Hepatocyte (in vitro differentiated cells): ENCODE measurements at regions not wholly inside any gene's neighbourhood (a gene's known extent, or its start where the extent isn't known, plus 50 kb on each side); places are given as distances from the start of the nearest gene placed in this dataset.

Experiments used
- DNase-seq: peaks from one replicate; pipeline ENCODE4 v3.0.0-alpha.2; 2016; ENCODE audit warnings: low spot score
- H2AFZ ChIP-seq: fragments of 200-600 bp; sonication (generic); 2 replicates; pipeline ENCODE4 v1.6.0; 2016; ENCODE audit warnings: antibody characterized with exemption, mild to moderate bottlenecking
- H3K27ac ChIP-seq: fragments of 200-600 bp; sonication (generic); 2 replicates; pipeline ENCODE4 v1.5.1; 2016; ENCODE audit warnings: mild to moderate bottlenecking
- H3K27me3 ChIP-seq: fragments of 200-600 bp; sonication (generic); 2 replicates; pipeline ENCODE4 v1.6.1; 2016
- H3K36me3 ChIP-seq: fragments of 200-600 bp; sonication (generic); replicated peaks from 2 replicates; pipeline ENCODE4 v1.5.1; 2016; ENCODE audit warnings: low read depth; ENCODE audit not compliant: insufficient read depth
- H3K4me1 ChIP-seq: fragments of 200-600 bp; sonication (generic); 2 replicates; pipeline ENCODE4 v1.5.1; 2016; ENCODE audit warnings: mild to moderate bottlenecking, moderate library complexity; ENCODE audit not compliant: insufficient read depth
- H3K4me2 ChIP-seq: fragments of 200-600 bp; sonication (generic); 2 replicates; pipeline ENCODE4 v1.6.0; 2016
- H3K4me3 ChIP-seq: fragments of 200-600 bp; sonication (generic); 2 replicates; pipeline ENCODE4 v1.5.1; 2016; ENCODE audit warnings: mild to moderate bottlenecking
- H3K79me2 ChIP-seq: fragments of 200-600 bp; sonication (generic); 2 replicates; pipeline ENCODE4 v1.6.0; 2017; ENCODE audit warnings: mild to moderate bottlenecking
- H3K9me2 ChIP-seq: fragments of 200-600 bp; sonication (generic); replicated peaks from 2 replicates; pipeline ENCODE4 v1.6.0; 2017; ENCODE audit warnings: mild to moderate bottlenecking; ENCODE audit not compliant: insufficient read depth
- H3K9me3 ChIP-seq: fragments of 200-600 bp; sonication (generic); 2 replicates; pipeline ENCODE4 v1.5.1; 2016; ENCODE audit warnings: low read depth, mild to moderate bottlenecking
- H4K20me1 ChIP-seq: fragments of 200-600 bp; sonication (generic); 2 replicates; pipeline ENCODE4 v1.6.0; 2016; ENCODE audit warnings: mild to moderate bottlenecking; ENCODE audit not compliant: insufficient read depth, poor library complexity, severe bottlenecking
- CTCF ChIP-seq: fragments of 200-600 bp; sonication (generic); IDR thresholded peaks from 2 replicates; pipeline ENCODE4 v1.5.1; 2016; ENCODE audit warnings: antibody characterized with exemption, mild to moderate bottlenecking; ENCODE audit not compliant: poor library complexity
- EZH2 ChIP-seq: fragments of 200-600 bp; sonication (generic); IDR thresholded peaks from 2 replicates; pipeline ENCODE4 v1.6.1; 2016; ENCODE audit warnings: antibody characterized with exemption, mild to moderate bottlenecking, borderline replicate concordance
- EZH2phosphoT487 ChIP-seq: fragments of 200-600 bp; sonication (generic); IDR thresholded peaks from one replicate; pipeline ENCODE4 v1.6.1; 2018; ENCODE audit warnings: antibody characterized with exemption, mild to moderate bottlenecking, low read depth, moderate library complexity; ENCODE audit not compliant: unreplicated experiment, severe bottlenecking
- WGBS: methylation state at CpG from one replicate; pipeline ENCODE4 v1.1.6; 2016; ENCODE audit warnings: low lambda C conversion rate; ENCODE audit errors: missing lambda C conversion rate; 5-methylcytosine and 5-hydroxymethylcytosine counted together

GRCh38 chr1:219296430-219297355 lies 123.0 kb downstream of the LYPLAL1 start:
- no peaks in the 10 kb centered on the region for H3K9me2 ChIP-seq
- H2AFZ ChIP-seq = no peak overlapping the region
- no peak overlapping the region for H3K4me3 ChIP-seq
- TF ChIP-seq EZH2 (no peak), CTCF (no peak)
- H3K36me3 ChIP-seq = no peaks in the 10 kb centered on the region
- H3K27me3 ChIP-seq = no peaks in the 10 kb centered on the region
- WGBS = 81% methylated on average over 6 of the region's 6 CpGs
- no peak overlapping the region for H3K27ac ChIP-seq
- H3K4me2 ChIP-seq = no peak overlapping the region
- no peaks in the 10 kb centered on the region for H3K9me3 ChIP-seq
- DNase-seq = no peak
- no peaks in the 10 kb centered on the region for H4K20me1 ChIP-seq
- no peaks in the 10 kb centered on the region for H3K4me1 ChIP-seq
- H3K79me2 ChIP-seq = no peaks in the 10 kb centered on the region

- H3K4me3 ChIP-seq = no peak overlapping the region
- no peaks in the 10 kb centered on the region for H3K36me3 ChIP-seq
- no peak overlapping the region for H3K4me2 ChIP-seq
- H3K79me2 ChIP-seq = no peaks in the 10 kb centered on the region
- H3K27ac ChIP-seq = no peak overlapping the region
- H3K27me3 ChIP-seq = no peaks in the 10 kb centered on the region
- H3K9me2 ChIP-seq = no peaks in the 10 kb centered on the region
- H2AFZ ChIP-seq = no peak overlapping the region
- no peaks in the 10 kb centered on the region for H4K20me1 ChIP-seq
- no peak for TF ChIP-seq CTCF
- TF ChIP-seq EZH2phosphoT487 = no peak
- TF ChIP-seq EZH2 = no peak
- no peaks in the 10 kb centered on the region for H3K4me1 ChIP-seq
- DNase-seq = no peak
- no peaks in the 10 kb centered on the region for H3K9me3 ChIP-seq
Observed at GRCh38 chr1:219294251-219294650, 120.6 kb downstream of the LYPLAL1 start.

- Histone ChIP-seq H3K36me3 (no peaks in the 10 kb centered on the region), H3K4me1 (no peaks in the 10 kb centered on the region), H3K79me2 (no peaks in the 10 kb centered on the region), H3K9me2 (no peaks in the 10 kb centered on the region), H2AFZ (no peak overlapping the region), H3K27ac (no peak overlapping the region), H3K9me3 (no peaks in the 10 kb centered on the region), H3K27me3 (no peaks in the 10 kb centered on the region), H4K20me1 (no peaks in the 10 kb centered on the region), H3K4me2 (no peak overlapping the region), H3K4me3 (no peak overlapping the region)
- TF ChIP-seq EZH2 (no peak), EZH2phosphoT487 (no peak), CTCF (no peak)
- 74% methylated on average over 3 of the region's 3 CpGs for WGBS
- no peak for DNase-seq
Observed at GRCh38 chr1:219293410-219293809, 119.7 kb downstream of the LYPLAL1 start.

GRCh38 chr1:219292999-219293398 lies 119.3 kb downstream of the LYPLAL1 start:
- H3K4me3 ChIP-seq = no peak overlapping the region
- TF ChIP-seq EZH2phosphoT487 (no peak), EZH2 (no peak), CTCF (no peak)
- no peaks in the 10 kb centered on the region for H3K9me3 ChIP-seq
- 83% methylated on average over 3 of the region's 3 CpGs for WGBS
- H3K27me3 ChIP-seq = no peaks in the 10 kb centered on the region
- no peaks in the 10 kb centered on the region for H3K79me2 ChIP-seq
- no peaks in the 10 kb centered on the region for H3K4me1 ChIP-seq
- no peak overlapping the region for H2AFZ ChIP-seq
- H3K27ac ChIP-seq = no peak overlapping the region
- no peaks in the 10 kb centered on the region for H3K9me2 ChIP-seq
- no peaks in the 10 kb centered on the region for H4K20me1 ChIP-seq
- no peak for DNase-seq
- no peak overlapping the region for H3K4me2 ChIP-seq
- no peaks in the 10 kb centered on the region for H3K36me3 ChIP-seq
